ENCODE measurements at regions not wholly inside any gene's neighbourhood (a gene's known extent, or its start where the extent isn't known, plus 50 kb on each side); places are given as distances from the start of the nearest gene placed in this dataset.
A peak's percentile ranks its signal among the peaks of the same experiment; 100 is the strongest.

DNA sequence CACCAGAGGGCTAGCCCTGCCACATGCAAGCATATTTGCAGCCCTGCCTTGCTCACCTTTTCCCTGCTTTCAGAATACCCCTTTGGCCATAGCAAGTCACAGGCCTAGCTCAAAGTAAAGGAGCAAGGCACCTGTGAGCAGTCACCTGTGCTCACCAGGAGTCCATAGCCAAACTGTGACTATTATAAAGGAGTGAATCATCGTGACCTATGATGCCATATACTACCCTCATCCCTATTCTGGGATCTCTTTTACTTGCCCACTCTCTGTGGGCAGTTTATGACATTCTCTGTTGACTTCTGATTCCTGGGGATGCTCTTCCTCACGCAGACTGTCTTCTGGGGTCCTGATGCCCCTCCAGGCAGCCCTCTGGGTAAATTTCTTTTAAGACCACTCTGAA is 200.5 kb upstream of the NLRP1 start:
- no peak for DNase-seq

DNA sequence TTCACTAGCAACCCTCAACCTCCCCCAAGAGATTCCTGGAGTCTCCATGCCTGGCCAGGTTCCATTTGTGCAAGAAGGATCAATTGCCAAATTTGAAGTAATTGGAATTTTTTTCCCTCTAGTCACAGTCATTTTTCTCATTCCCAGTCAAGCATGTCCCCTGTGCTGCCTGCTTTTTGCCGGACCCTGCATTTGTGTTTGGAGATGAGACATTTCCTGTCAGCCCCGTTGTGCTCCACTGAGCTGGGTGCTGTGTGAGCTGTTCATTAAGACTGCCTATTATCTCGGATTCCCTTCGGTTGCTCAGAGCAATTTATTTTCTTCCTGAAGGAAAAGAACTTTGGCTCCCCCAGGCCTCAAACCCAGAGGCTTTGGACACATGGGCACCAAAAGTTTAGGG is 201.0 kb upstream of the NLRP1 start:
- no peak for DNase-seq

DNA sequence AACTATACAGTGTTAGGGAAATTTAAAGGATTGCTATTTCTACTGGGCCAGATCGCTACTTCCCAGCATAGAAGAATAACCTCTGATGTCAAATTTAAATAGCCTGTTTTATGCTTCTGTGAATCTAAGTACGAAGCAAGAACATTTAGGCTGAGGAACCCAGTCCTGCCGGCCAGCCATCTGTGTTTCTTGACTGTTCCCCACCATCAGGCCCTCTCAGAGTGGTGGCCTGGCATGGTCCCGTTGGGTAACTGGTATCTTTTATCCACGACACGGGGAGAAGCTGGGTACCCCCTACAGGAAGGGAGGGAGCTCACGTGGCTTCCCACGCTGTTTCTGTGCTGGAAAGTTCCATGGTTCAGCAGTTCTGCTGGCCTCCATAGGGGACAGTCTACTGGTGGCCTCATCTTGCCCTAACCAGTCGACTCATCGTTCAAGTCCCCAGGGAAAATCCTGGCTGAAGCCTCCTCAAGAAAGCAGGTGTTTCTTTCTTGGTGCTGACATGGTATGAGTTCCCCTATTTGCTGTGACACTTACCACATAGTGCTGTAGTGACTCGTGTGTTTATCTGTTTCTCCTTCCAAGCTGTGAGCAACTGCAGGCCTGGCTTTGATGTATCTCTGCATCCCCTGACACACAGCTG is 201.7 kb upstream of the NLRP1 start:
- DNase-seq: no peak

DNA sequence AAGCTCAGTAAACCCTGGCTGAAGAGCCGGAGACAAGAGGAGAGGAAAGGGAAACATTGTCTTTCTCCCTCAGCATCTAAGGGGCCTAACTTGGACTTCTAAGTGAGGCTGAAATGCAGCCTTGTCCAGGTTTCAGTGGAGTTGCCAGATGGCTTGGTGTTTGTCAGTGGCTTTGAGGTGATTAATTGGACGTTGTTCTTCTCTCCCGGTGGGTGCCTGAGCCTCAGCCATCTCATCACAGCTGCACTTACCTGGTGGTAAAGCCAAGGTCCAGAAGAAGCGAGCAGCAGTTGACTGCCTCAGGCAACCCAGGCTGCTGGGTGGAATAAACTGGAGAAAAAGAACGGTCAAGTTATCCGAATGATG is 202.2 kb upstream of the NLRP1 start:
- no peak for DNase-seq

DNA sequence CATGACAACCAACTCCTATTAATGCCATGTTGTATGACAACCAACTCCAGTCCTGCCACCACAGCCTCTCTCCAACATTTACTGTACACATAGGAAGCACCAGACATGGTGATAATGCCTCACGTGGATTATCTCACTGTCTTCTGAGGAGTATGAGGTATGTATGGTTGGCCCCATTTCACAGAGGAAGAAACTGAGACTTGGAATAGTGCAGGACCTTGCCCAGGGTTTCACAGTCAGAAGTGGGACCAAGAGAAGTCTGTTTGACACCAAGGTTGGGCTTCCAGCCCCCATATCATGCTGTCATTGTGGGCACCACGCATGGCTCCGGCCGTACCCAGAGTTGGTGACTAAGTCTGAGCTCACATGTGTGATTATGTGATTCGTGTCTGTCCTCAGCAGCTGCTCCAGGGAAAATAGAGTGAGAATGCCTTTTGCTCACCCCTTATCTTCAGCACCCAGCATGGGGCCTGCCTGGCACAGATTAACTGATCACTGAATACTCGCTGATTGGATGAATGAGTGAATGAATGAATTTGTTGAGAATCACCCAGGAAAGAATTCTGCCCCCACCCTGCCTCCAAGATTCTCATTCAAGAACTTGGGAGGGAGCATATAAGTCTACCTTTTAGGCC is 204.1 kb upstream of the NLRP1 start:
- DNase-seq: no peak

DNA sequence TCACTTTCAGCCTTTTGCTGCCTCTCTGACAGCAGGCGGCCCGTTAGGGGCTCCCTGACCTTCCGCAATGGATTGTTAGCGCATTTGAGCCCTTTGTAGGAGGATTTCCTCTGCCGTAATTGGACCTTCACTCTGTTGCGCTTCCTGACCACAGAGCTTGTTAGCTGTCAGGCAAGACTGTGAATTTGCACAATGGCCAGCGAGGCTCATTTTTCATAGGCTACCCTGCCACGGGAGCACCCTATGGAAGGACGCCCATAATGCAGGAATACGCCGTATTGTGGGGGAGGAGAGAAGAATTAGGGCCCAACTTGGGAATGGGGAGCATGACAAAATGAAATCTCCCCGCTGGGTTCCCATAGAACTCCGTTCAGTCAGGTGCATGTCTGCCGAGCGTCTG is 205.2 kb upstream of the NLRP1 start:
- DNase-seq: no peak

DNA sequence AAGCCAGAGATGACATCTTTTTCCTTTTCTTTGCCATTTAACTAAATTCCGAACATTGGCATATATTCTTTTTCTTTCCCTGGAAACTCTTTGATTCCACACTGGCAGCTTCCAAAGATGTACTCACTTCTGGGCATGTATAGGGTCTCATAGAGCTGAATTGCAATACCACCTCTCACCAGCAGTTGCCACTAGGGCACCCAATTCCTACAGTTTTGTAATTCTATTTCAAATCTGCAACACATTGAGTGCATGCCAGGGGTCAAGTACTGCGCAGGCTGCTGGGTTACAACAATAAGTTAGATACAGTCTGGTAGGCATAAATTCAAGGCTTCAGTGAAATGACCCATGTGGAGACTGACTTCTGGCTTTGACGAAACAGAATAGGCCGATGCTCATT is 208.8 kb upstream of the NLRP1 start:
- no peak for DNase-seq

DNA sequence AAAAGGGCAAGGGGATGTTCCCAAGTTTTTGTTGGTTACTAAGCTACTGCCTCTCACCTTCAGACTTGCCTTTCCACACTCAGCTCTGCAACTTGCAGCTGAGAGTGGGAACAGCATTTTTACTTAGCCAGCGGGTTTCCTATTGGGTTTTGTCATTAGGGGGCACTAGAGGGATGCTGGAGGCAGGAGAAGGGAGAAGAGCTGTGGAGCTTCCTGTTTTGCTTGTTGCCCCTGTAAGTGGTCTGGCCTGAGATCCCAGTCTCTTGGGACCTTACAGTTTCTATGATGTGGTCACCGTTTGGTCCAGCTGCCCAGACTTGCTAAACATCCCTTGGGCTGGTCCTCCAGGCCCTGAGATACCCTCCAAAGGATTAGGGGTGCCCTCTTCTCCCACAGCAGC is 209.6 kb upstream of the NLRP1 start:
- DNase-seq: no peak

DNA sequence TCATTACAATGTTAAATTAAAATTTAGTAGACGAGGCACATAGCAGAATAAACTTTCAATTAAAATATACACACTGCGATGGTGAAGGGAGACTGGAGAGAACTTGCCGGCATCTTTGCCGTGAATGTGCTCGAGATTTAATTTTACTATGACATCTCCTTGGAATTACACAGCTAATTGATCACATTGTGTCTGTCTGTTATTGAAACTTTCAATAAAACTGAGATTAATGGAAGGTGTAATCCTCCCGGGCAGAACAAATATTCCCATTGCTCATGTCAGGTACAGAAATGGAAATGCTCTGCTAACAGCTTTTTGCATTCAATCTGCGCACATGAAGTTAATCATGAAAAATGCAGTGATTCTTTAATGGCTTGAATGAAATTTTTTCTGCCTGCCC is 210.1 kb upstream of the NLRP1 start:
- DNase-seq: no peak

DNA sequence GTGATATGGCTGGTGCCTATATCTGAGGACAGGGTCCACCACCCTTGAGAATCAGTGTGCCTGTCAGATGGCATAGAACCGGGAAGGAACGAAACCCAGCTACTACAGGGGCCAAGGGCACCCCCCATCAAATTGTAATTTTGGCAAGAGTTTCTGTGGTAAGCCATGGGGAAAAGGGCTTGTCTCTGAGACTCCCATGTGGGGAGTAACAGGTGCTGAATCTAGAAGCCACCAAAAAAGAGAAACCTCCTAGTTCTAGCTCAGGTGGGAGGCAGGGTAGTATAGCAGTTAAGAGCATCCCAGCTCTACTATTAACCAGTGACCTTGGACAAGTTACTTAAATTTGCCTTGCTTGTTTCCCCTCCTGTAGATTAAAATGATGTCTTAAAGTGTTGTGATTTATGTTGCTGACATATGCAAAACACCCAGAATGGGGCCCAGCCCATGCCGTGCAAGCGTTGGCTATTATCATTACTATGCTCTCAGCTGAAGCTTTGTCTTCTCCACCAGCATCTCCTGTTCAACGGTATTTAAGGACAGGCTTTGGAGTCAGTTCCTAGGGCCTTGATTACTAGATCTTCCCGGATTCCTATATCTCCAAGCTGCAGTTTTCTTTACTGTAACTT is 210.7 kb upstream of the NLRP1 start:
- DNase-seq: no peak

DNA sequence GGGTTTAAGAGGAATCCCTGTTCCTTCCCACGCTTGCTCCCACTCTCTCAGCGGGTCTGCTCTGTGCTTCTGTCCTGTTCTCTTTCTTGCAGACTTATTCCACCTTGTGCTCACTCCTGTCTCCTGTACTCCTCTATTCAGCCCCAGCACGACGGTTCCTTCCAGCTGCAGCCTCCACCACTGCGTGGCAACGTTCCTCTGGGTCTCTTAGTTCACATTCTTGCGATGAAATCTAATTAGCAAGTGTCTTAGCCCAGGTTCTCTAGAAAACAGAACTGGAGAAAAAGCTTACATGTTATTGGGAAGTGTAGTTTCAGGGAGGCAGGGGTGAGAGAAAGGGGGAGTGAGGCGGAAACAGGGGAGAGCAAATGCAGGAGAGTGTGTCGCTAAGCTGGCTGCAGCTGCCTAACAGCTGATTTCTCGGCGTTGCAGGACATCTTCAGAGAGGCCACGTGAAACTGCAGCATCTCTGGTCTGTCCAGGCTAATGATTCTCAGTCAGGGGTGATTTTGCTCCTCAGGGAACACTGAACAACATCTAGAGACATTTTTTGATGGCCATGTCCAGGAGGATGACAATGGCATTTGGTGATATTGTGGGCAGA is 213.2 kb upstream of the NLRP1 start:
- no peak for DNase-seq

DNA sequence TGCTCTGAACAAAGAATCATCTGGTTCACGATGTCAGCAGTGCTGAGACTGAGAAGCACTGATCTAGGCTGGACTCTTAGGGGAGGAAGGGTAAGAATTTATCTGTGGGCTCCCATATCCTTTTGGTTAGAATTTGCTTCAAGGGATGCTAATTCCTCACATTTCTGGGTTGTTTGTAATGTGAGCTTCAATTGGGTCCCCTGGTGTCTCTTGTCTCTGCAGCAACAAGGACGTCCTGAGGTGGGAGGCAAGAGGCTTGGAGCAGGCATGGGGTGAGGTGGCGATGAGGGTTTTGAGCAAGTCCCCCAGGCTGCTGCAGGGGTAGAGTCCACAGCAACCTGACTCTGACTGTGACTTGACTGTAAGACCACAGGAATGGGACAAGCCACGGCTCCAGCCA is 213.8 kb upstream of the NLRP1 start:
- no peak for DNase-seq

DNA sequence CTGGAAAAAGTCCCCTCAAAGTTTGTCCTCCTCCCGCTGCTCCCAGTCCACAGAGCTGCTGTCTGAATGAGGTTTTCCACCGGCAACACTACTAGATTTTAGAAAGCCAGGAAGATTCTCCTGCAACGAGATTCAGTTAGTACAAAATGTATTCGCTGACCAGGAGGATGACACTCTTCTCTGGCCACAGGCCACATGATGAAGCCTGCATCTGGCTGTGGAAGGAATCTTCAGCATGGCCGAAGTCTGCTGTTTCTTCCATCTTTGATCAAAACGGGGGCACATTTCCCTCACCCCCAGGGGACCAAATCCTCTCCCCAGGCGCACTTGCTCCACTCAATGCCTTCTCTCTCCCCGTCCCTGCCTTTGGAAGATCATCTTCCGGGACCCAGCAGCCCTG is 215.8 kb upstream of the NLRP1 start:
- no peak for DNase-seq

DNA sequence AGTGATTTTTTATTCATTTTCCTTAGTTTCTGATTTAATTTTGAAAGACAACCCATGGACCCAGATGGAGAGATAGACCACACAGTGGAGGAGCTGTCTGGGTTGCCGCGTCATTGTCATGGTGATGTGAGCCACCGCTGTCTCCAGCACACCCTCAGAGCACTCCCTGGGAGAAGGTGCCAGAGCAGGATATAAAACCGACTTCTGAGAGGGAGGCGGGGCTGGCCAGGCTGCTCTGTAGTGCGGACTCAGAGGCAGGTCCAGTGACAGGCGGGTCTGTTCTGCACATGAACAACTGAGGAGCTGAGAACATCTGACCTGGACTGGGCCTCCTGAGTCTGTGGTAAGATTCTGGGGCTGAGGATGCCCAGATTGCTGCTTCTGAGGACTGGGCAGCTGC is 216.3 kb upstream of the NLRP1 start:
- no peak for DNase-seq

DNA sequence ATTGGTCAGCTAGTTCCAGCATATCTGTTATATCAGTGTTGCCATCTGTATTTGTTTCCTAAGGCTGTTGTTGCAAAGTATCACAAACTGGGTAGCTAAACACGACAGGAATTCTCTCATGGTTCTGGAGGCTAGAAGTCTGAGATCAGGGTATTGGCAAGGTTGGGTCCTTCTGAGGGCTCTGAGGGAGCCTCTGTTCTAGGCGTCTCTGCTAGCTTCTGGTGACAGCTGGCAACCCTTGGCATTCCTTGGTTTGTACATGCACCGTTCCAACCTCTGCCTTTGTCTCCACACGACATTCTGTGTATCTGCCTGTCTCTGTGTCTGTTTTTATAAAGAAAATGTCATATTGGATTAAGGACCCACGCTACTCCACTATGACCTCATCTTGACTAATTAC is 219.9 kb upstream of the NLRP1 start:
- DNase-seq: no peak

DNA sequence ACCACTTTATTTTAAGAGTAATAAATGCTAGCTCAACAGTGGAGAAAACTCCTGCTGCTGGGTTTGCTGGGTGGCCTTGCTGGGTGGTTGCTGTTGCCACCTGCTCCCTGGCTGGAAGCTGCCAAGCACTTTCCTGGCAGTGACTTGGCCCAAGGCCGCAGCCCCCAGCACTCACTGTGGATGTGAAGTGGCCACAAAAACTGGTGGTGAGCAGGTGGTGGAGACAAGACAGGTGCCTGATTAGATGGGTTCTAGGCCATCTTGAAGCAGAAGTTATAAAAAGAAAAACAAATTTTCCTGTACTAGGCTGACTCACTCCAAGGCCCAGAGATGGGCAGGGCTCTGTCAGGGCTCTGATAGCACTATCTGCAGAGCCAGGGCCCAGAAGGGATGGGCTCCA is 224.7 kb upstream of the NLRP1 start:
- no peak for DNase-seq

DNA sequence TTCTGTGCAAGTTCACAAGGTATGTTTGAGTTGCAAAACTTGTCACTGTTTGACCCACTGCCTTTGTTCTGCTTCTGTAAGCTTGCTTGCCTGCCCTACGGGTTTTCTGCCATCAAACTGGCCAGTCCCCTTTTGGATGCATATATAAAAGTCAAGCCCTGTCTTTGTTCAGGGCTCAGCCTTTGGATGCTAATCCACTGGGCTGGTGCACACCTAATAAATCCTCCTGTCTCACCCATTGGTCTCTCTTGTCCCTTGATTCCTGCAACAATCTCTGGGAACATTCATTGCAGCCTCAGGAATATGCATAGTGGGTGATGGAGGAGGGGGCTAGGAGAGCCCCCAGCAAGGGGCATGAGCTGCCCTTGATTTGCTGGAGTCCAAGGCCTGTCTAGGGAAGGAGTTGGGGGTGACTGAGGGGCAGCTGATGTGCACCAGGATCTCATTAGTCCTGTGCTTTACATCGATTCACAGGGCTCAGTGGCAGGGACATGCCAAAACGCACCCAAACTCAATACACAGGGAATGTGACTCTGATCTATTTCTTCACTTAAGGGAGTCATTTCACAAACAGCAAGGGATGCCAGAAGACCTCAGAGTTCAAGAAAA is 225.4 kb upstream of the NLRP1 start:
- DNase-seq: no peak

DNA sequence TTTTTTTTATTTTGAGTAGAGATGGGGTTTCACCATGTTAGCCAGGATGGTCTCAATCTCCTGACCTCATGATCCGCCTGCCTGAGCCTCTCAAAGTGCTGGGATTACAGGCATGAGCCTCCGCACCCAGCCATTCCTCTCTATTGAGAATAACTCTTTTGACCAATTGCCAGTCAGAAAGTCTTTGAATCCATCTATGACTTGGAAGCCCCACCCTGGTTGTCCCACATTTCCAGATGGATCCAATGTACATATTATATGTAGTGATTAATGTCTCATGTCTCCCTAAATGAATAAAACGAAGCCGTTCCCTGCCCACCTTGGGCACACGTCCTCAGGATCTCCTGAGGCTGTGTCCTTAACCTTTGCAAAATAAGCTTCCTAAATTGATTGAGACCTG is 228.3 kb upstream of the NLRP1 start:
- DNase-seq: no peak

DNA sequence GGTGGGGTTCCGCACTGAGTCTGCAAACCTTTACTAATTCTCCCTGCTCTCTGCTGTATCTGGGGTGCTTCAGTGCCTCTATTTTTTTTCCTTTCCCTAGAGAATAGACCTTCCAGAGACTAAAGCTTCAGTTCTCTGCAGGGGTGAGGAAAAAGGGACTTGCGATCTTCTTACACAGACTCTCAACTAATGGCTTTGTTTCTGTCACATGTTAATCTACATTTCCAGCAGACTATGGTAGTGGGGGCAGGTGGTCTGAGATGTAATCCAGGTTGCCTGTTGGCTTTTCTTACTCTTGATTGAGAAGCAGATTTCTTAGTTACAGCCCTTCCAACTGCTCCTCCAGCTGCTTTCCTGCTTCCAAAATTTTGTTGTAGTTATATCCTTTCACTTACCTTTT is 229.0 kb upstream of the NLRP1 start:
- no peak for DNase-seq

DNA sequence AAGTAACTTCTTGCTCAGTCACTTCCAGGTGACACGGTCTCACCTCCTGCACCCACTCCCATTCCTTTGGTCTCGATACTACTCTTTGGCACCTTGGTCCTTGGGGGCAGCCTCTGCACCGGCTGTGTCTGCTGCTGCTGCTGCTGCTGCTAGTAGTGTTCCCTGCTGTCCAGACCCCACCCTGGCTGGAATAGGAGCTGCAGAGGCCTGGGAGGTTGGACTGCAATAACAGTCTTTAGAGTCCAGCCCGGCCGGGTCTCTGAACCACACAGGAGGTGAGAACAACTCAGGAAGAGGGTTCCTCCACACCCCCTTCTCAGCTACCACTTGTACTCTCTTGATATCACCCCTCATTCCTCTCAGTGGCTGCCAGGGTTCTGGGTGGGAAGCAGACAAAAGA is 231.1 kb upstream of the NLRP1 start:
- no peak for DNase-seq

DNA sequence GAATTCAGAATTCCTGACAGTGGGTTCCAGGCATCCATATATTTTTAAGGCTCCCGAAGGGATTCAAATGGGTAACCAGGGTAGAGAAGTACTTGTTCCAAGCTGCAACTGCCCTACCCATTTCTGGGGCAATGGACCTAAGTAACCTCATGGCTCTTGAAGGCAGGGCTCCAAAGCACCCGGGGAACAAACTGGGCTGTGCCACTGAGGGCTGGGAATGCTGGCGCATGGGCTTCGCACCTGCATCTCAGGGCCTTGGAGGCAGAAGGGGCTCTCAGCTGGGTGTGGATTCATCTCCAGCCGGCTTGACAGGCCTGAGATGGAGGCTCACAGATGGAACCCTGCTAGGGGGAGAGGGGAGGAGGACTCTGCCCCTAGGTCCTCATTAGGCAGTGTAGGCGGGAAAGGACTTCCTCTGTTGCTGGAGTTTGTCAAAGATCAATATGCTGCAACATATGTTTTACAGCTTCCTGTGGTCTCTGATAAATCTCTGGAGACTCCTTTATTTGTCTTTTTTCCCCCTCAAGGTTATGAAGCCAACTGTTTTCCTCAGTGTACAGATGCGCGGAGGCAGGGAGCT is 232.3 kb upstream of the NLRP1 start:
- DNase-seq: peak in 2 of 56 donors; percentile 2 to 10

All from amygdala (tissue), 56 donors.